ENCODE measurements at regions not wholly inside any gene's neighbourhood (a gene's known extent, or its start where the extent isn't known, plus 50 kb on each side); places are given as distances from the start of the nearest gene placed in this dataset.
A peak's percentile ranks its signal among the peaks of the same experiment; 100 is the strongest.

DNA sequence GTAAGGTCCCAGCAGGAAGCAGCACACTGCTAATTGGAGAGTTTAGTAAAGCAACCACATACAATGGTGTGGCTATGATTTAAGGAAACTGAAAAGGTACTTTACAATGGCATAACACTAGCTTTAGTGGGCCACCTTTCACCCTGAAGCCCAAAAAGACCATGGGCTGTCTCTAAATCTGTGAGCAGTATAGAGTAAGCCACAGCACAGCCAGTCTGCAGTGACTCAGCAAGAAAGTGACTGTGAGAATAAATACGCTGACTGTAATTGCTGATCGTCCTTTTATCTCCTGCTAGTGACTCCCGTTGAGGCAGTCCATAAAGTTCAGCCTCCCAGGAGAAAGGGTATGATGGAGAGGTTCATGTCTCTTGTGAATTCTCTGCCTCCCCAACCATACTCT, 679.8 kb upstream of the KIF2B start:
- Histone ChIP-seq H3K9me3 (ENCODE audit: insufficient read depth, low read depth, low read length) (no peaks in the 10 kb centered on the region), H3K36me3 (ENCODE audit: insufficient read depth, low read length) (no peaks in the 10 kb centered on the region), H3K79me2 (ENCODE audit: insufficient read depth, low read length) (no peaks in the 10 kb centered on the region), H3K4me3 (ENCODE audit: insufficient read depth, low read depth, low read length) (no peak overlapping the region), H3K4me2 (ENCODE audit: low read length) (no peak overlapping the region), H4K20me1 (ENCODE audit: insufficient read depth, low read length) (no peaks in the 10 kb centered on the region), H3K4me1 (ENCODE audit: insufficient read depth, low read length) (no peaks in the 10 kb centered on the region), H3K27me3 (ENCODE audit: insufficient read depth, low read length) (no peaks in the 10 kb centered on the region), H3K9ac (ENCODE audit: low read length) (no peak overlapping the region), H2AFZ (ENCODE audit: low read depth, low read length) (no peak overlapping the region), H3K27ac (ENCODE audit: low read depth, low read length) (no peak overlapping the region)
- FAIRE-seq (no peak), DNase-seq (ENCODE audit: low read depth) (no peak)
- H3K36me3 Mint-ChIP-seq (ENCODE audit: low read depth, unreplicated experiment) = no peaks in the 10 kb centered on the region
- H3K27ac Mint-ChIP-seq (ENCODE audit: unreplicated experiment) = peak overlapping the region; percentile 71
- peaks cover 16% of the 10 kb centered on the region for H3K4me1 Mint-ChIP-seq (ENCODE audit: low read depth, unreplicated experiment)
- no peak overlapping the region for H3K4me3 Mint-ChIP-seq (ENCODE audit: unreplicated experiment)
- H3K9me3 Mint-ChIP-seq (ENCODE audit: unreplicated experiment) = no peaks in the 10 kb centered on the region
- TF ChIP-seq EZH2 (IDR thresholded peaks at IDR 0.05; ENCODE audit: insufficient read depth, low read length) = no peak
- no peak for TF ChIP-seq CTCF (IDR thresholded peaks at IDR 0.05; ENCODE audit: insufficient read depth, low read depth, low read length)
- no peaks in the 10 kb centered on the region for H3K27me3 Mint-ChIP-seq (ENCODE audit: low read depth, unreplicated experiment)

DNA sequence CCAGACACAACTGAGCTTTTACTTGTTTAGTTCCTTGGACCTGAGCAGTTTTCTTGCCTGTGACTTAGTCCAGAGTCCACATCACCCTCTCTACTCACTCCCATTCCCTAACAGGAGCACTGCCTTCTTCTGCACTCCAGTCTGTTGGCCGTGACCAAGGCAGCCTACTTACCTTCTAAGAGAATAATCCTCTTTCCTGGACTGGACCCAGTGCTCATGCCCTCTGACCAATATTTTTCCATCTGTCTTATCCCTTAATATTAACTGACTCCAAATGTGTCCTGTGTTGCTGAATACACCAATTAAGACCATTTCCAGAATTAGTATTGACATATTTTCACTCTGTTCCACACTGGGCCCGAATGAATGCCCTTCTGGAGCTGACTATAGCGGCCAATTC, 681.0 kb upstream of the KIF2B start:
- H3K4me1 Mint-ChIP-seq (ENCODE audit: low read depth, unreplicated experiment) = peaks cover 16% of the 10 kb centered on the region
- TF ChIP-seq EZH2 (IDR thresholded peaks at IDR 0.05; ENCODE audit: insufficient read depth, low read length) = no peak
- no peak for TF ChIP-seq CTCF (IDR thresholded peaks at IDR 0.05; ENCODE audit: insufficient read depth, low read depth, low read length)
- no peak overlapping the region for H3K27ac ChIP-seq (ENCODE audit: low read depth, low read length)
- no peaks in the 10 kb centered on the region for H3K36me3 Mint-ChIP-seq (ENCODE audit: low read depth, unreplicated experiment)
- H3K4me3 ChIP-seq (ENCODE audit: insufficient read depth, low read depth, low read length) = no peak overlapping the region
- H3K9me3 Mint-ChIP-seq (ENCODE audit: unreplicated experiment) = no peaks in the 10 kb centered on the region
- H3K9me3 ChIP-seq (ENCODE audit: insufficient read depth, low read depth, low read length) = no peaks in the 10 kb centered on the region
- no peaks in the 10 kb centered on the region for H3K79me2 ChIP-seq (ENCODE audit: insufficient read depth, low read length)
- H3K9ac ChIP-seq (ENCODE audit: low read length) = no peak overlapping the region
- H3K4me2 ChIP-seq (ENCODE audit: low read length) = no peak overlapping the region
- FAIRE-seq (no peak), DNase-seq (ENCODE audit: low read depth) (no peak)
- no peaks in the 10 kb centered on the region for H3K36me3 ChIP-seq (ENCODE audit: insufficient read depth, low read length)
- no peak overlapping the region for H2AFZ ChIP-seq (ENCODE audit: low read depth, low read length)
- H4K20me1 ChIP-seq (ENCODE audit: insufficient read depth, low read length) = no peaks in the 10 kb centered on the region
- H3K27me3 ChIP-seq (ENCODE audit: insufficient read depth, low read length) = no peaks in the 10 kb centered on the region
- no peaks in the 10 kb centered on the region for H3K4me1 ChIP-seq (ENCODE audit: insufficient read depth, low read length)
- no peak overlapping the region for H3K27ac Mint-ChIP-seq (ENCODE audit: unreplicated experiment)
- H3K27me3 Mint-ChIP-seq (ENCODE audit: low read depth, unreplicated experiment) = no peaks in the 10 kb centered on the region
- no peak overlapping the region for H3K4me3 Mint-ChIP-seq (ENCODE audit: unreplicated experiment)

GRCh38 chr17:53141280-53141679, 681.4 kb upstream of the KIF2B start:
- H3K4me3 Mint-ChIP-seq (ENCODE audit: unreplicated experiment) = no peak overlapping the region
- H3K4me2 ChIP-seq (ENCODE audit: low read length) = no peak overlapping the region
- no peaks in the 10 kb centered on the region for H3K9me3 ChIP-seq (ENCODE audit: insufficient read depth, low read depth, low read length)
- H3K4me1 ChIP-seq (ENCODE audit: insufficient read depth, low read length) = no peaks in the 10 kb centered on the region
- H3K27me3 Mint-ChIP-seq (ENCODE audit: low read depth, unreplicated experiment) = no peaks in the 10 kb centered on the region
- TF ChIP-seq CTCF (IDR thresholded peaks at IDR 0.05; ENCODE audit: insufficient read depth, low read depth, low read length) (no peak), EZH2 (IDR thresholded peaks at IDR 0.05; ENCODE audit: insufficient read depth, low read length) (no peak)
- no peak overlapping the region for H3K27ac Mint-ChIP-seq (ENCODE audit: unreplicated experiment)
- H3K27me3 ChIP-seq (ENCODE audit: insufficient read depth, low read length) = no peaks in the 10 kb centered on the region
- H3K36me3 ChIP-seq (ENCODE audit: insufficient read depth, low read length) = no peaks in the 10 kb centered on the region
- H3K79me2 ChIP-seq (ENCODE audit: insufficient read depth, low read length) = no peaks in the 10 kb centered on the region
- no peak overlapping the region for H3K27ac ChIP-seq (ENCODE audit: low read depth, low read length)
- no peak overlapping the region for H3K4me3 ChIP-seq (ENCODE audit: insufficient read depth, low read depth, low read length)
- no peaks in the 10 kb centered on the region for H4K20me1 ChIP-seq (ENCODE audit: insufficient read depth, low read length)
- DNase-seq (ENCODE audit: low read depth) (no peak), FAIRE-seq (no peak)
- no peaks in the 10 kb centered on the region for H3K9me3 Mint-ChIP-seq (ENCODE audit: unreplicated experiment)
- H3K4me1 Mint-ChIP-seq (ENCODE audit: low read depth, unreplicated experiment) = peaks cover 16% of the 10 kb centered on the region
- H2AFZ ChIP-seq (ENCODE audit: low read depth, low read length) = no peak overlapping the region
- no peak overlapping the region for H3K9ac ChIP-seq (ENCODE audit: low read length)
- no peaks in the 10 kb centered on the region for H3K36me3 Mint-ChIP-seq (ENCODE audit: low read depth, unreplicated experiment)

All from astrocyte (in vitro differentiated cells and primary cell).